ENCODE measurements at regions not wholly inside any gene's neighbourhood (a gene's known extent, or its start where the extent isn't known, plus 50 kb on each side); places are given as distances from the start of the nearest gene placed in this dataset. TPM values are rescaled to one million over a fixed set of nuclear protein-coding genes. Genes with fewer than 3 reads are reported as not detected.

DNA sequence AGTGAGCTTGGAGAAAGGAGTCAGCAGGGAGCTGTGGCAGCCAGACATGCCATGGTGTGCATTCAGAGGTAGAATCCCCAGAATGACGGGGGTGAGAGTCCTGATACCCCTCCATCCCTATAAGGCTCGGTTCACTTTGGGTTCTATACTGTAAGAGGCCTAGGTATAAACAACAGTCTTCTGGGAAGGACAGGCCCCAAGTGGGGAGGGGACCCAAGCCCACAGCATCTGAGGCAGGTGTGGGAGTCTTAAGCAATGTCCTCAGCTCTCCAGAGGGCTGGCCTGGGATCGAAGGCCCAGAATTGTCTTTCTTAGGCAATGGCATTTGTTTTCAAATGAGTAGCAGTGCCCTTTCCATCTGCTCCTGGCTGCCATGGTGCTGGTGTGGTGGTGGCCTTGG is 50.2 kb upstream of the MAMLD1 start:
- intact Hi-C loops (cut with DNase I; ENCODE audit: low total_unique reads), result no loop called here
- TF ChIP-seq, protein P1, sequence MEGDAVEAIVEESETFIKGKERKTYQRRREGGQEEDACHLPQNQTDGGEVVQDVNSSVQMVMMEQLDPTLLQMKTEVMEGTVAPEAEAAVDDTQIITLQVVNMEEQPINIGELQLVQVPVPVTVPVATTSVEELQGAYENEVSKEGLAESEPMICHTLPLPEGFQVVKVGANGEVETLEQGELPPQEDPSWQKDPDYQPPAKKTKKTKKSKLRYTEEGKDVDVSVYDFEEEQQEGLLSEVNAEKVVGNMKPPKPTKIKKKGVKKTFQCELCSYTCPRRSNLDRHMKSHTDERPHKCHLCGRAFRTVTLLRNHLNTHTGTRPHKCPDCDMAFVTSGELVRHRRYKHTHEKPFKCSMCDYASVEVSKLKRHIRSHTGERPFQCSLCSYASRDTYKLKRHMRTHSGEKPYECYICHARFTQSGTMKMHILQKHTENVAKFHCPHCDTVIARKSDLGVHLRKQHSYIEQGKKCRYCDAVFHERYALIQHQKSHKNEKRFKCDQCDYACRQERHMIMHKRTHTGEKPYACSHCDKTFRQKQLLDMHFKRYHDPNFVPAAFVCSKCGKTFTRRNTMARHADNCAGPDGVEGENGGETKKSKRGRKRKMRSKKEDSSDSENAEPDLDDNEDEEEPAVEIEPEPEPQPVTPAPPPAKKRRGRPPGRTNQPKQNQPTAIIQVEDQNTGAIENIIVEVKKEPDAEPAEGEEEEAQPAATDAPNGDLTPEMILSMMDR (IDR thresholded peaks at IDR 0.05), result no peak
- no peak for TF ChIP-seq POLR2A (IDR thresholded peaks at IDR 0.05)
- H3K9me3 ChIP-seq, result no peaks in the 10 kb centered on the region
- H3K27me3 ChIP-seq, result no peaks in the 10 kb centered on the region
- no peak for DNase-seq
- H3K4me3 ChIP-seq, result no peak overlapping the region
- no peak overlapping the region for H3K27ac ChIP-seq
- H3K4me1 ChIP-seq, result no peaks in the 10 kb centered on the region
- H3K36me3 ChIP-seq, result no peaks in the 10 kb centered on the region

MicroRNA genes in the stretch of these regions (microRNA counts, 767-probe panel; counts per million panel counts)
- 0 counts per million in 2 donors for microRNA hsa-miR-2114-5p

Small RNA genes in the stretch of these regions (microRNA-seq; reads per million reads assigned to microRNA genes)
- gene MIR2114 (ENCODE audit: borderline microRNAs expressed, borderline replicate concordance), result not detected

Small RNA genes in the stretch of these regions (small RNA-seq; reads per million reads assigned to genes)
- not detected for gene MIR2114
